ENCODE measurements at regions not wholly inside any gene's neighbourhood (a gene's known extent, or its start where the extent isn't known, plus 50 kb on each side); places are given as distances from the start of the nearest gene placed in this dataset.

DNA sequence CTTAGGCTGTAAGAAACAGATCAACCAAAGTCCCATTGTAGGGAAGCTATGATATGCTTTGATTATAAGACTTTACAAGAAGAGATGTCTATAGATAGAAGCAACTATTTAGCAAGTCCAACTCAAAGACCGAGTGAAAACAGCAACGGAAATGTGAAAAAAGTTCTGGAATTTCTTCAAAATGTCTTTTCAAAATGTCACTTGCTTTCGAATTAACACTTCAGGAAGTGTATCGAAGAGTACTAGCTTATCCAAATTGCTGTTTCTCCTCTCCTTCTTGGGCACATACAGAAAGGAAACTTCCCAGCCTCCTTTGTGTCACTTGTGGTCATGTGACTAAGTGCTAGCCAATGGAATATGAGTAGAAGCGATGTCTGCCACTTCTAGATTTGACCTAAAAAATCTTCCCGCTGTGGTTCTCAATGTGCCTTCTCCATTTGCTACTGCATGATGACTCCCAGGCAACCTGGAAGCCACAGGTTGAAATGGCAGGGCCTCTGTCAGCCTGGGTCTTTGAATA, 89.9 kb downstream of the TSEN15 start:
- no peak for DNase-seq (ENCODE audit: low spot score)

DNA sequence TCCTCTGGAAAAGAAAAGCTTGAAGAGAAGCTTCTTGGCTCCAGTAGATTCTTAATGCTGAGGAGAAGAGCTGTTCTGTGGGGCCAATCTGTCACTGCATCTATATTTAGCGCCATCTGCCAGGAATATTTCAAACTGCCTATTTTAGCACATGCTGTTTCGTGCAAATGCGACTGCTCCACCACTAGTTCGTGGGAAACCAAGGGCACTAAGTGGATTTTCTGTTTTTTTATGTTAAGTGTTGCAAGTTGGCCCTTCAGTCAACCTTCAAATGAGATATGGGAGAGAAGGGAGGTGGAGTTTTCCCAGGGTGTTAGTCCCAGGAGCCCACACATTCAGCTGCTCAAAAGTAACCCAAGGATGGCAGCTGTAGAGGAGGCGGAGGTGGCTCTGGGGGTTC, 91.9 kb downstream of the TSEN15 start:
- no peak for DNase-seq (ENCODE audit: low spot score)

- no peak for DNase-seq (ENCODE audit: low spot score)
Measured at GRCh38 chr1:184145083-184145482, 93.6 kb downstream of the TSEN15 start.

- no peak for DNase-seq (ENCODE audit: low spot score)
Measured at GRCh38 chr1:184146202-184146601, 94.7 kb downstream of the TSEN15 start.

DNA sequence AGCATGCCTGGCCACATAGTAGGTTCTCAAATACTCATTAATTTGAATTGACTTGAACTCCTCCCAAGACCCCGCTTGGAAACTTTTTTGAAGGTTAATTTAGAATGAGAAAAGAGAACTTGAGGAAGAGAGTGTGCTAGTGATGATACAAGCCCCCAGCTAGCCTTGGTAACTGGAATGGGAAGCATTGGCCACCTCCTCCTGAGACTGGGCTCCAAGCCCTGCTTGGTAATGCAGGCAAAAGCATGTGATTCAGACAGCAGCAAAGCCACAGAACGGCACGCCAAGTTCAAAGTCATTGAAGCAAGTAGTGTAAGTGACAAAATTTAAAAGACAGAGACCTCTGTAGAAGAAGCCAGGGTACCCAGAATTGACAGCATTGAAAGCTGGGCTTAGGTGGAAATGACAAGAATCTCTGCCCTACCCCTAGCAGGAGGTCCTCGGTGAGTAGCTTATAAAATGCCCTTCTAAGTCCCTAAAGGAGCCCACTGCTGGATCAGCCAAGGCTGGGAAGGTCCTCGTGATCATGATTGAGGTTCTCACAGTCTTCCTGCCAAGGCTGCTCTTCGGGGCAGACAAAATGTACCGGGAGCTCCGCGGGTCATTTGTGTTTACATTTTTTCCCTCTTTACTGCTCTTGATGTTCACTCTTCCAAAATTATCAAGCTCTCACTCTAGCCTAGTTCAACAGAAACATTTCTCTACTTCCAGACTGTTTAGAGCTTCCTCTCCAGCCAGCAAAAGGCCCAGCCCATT, 99.4 kb downstream of the TSEN15 start:
- DNase-seq (ENCODE audit: low spot score), result no peak

GRCh38 chr1:184152434-184152898, 100.9 kb downstream of the TSEN15 start:
- no peak for DNase-seq (ENCODE audit: low spot score)

DNA sequence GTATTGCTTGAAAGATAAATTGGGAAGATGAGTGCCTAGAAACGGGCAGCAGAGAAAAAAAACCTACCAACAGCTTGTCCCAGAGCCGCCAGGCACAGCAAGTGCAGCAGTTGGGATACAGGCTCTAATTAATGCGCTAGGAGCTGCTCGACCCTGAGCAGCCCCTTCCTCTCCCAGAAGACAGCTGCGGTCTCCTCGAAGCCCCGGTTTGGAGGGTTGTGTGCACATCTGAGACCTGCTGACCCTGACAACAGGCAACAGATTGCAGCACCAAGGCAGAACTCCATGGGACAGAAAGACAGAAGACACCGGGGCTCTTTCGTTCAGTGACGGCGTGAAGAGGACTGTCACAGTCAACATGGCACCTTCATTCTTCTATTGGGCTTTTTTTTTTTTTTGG, 101.4 kb downstream of the TSEN15 start:
- no peak for DNase-seq (ENCODE audit: low spot score)

- DNase-seq (ENCODE audit: low spot score), result no peak
Measured at GRCh38 chr1:184153731-184154130, 102.2 kb downstream of the TSEN15 start.

DNA sequence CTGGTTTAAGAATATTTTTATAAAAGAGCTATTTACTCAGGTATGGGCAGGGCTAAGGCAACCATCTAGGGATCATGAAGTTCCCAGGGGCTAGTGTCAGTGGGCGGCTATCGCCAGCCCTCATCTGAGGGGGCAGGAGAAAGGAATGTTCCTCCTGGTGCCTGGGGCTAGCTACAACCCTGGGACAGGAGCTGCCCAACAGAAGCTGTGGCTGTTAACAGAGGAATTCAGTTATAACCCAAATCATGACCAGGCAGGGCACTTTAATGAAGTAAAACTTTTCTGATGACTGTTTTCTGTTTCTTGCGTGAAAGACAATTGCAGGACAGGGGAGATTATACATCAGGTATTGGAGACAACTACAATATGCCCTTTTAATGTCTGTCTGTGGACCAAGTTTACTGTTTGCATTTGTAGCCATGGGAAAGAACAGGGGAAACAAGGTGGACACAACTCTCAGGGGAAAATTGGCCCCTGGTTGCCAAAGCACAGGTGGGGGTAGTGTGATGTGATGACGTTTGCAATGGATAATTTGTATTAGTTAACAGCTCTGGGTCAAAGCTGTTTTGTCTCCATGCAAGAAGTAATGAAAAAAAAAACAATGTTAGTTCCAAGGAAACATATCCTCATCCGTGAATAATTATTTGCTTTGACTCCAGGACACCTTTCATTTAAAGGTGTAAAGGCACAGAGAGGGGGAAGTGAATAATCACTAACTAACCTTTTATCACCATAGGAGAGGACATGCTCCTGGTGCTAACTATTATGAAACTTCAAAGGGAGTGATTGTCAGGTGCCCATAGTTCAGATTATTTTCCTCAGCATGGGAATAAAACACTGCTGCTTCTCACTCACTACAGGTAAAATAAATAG, 105.2 kb downstream of the TSEN15 start:
- DNase-seq (ENCODE audit: low spot score), result no peak

DNA sequence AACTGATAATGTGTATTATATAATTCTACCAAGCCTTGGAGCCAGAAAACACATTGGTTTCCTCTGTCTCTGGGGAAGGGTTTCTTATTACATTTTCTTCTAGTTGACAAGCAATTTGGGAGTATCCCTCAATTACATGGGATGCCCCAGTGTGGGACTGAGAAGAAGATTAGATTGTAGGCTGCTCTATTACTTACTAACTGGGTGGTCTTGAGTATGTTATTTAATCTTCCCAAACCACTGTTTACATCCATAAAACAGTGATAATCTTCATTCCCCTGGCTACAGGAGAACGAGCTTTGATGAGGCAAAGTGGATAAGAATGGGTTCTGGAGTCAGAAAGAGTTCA, 105.8 kb downstream of the TSEN15 start:
- no peak for DNase-seq (ENCODE audit: low spot score)

GRCh38 chr1:184158896-184159681, 107.6 kb downstream of the TSEN15 start:
- no peak for DNase-seq (ENCODE audit: low spot score)

- DNase-seq (ENCODE audit: low spot score), result no peak
Measured at GRCh38 chr1:184160236-184160635, 108.7 kb downstream of the TSEN15 start.

DNA sequence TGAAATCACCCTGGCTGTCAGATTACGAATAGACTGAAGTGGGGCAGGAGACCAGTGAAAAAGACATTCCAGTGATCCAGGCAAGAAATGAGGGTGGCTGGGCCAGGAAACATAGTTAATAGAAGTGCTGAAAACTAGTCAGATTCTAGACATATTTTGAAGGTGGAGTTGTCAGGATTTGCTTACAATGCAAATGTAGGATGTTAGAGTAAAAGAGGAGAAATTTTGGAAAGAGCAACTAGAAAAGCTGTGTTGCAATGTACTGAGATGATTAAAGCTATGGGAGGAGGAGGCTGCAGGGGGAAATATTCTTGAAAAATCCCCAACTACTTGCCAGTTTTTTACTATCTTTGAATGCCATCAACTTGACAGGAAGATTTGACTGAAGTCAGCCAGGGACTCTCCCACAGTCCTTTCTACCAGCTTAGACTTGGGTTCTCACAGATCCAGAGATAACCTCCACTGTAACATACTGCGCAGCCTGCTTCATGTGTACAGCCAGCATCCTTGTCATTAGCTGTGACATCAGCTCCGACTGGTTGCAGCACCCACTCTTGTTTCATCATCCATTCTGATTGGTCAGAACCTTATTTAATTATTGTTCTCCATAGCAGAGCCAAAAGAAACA, 109.7 kb downstream of the TSEN15 start:
- DNase-seq (ENCODE audit: low spot score), result no peak

GRCh38 chr1:184162281-184162680, 110.8 kb downstream of the TSEN15 start:
- no peak for DNase-seq (ENCODE audit: low spot score)

DNA sequence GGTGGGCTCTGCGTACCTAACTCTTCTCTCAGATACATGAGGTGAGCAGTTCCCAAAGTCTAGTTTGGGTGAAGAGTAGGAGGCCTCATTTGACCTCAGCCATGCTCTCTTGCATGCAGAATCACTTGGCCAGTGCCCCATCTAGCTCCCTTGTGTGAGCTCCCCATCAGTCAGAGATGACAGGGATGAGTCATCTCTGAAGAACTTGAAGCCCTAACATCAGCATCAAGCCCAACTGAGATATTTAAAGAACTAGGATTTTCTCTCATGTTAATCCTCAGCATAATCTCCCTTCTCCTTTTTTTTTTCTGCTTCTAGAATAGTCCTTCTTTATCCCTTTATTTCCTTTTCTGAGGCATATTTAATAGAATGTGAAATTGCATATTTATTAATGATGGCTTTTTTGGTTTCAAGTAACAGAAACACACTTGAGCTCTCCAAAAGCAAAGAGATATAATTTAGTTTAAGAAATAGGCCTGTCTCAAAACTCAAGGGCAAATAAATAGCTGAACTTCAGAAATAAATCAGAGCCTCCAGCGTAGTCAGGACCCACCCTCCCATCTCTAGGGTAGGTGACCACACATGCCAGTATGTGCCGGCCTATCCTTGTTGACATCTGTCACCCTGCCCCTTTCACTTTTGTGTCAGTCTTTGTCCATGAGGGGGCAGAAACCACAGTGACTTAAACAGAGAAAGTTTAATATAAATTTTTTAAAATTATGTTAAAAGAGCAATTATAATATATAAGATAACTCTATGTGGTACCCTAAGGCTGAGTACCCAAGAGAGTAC, 112.3 kb downstream of the TSEN15 start:
- DNase-seq (ENCODE audit: low spot score), result peak; percentile 23

DNA sequence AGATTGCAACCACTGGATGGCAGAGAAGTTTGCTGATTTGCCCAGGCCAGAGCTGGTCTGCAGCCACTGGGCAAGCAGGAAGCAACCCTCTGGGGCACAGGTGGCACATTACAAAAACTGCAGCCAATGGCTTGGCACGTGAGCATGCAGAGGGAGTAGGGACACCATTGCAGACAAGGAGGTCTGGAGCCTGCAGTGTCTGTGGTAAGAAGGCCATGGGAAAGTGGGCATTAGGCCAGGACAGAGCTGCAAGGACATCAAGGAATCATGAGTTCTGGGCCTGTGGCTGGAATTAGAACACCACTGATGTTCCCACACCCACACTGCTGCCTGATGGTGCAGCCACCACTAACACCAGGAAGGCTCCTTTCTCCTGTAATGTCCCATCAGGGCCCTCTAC, 113.0 kb downstream of the TSEN15 start:
- DNase-seq (ENCODE audit: low spot score), result no peak

GRCh38 chr1:184166485-184166884, 115.0 kb downstream of the TSEN15 start:
- DNase-seq (ENCODE audit: low spot score), result no peak

DNA sequence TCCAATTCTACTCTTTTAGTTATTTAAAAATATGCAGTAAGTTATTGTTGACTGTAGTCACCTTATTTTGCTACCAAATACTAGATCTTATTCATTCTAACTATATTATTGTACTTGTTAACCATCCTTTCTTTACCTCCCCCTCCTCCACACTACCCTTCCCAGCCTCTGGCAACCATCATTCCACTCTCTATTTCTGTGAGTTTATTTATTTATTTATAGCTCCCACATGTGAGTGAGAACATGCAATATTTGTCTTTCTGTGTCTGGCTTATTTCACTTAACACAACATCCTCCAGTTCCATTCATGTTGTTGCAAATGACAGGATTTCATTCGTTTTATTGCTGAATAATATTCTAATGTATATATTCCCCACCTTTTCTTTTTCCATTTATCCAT, 115.8 kb downstream of the TSEN15 start:
- DNase-seq (ENCODE audit: low spot score), result no peak

GRCh38 chr1:184170719-184171118, 119.2 kb downstream of the TSEN15 start:
- no peak for DNase-seq (ENCODE audit: low spot score)

DNA sequence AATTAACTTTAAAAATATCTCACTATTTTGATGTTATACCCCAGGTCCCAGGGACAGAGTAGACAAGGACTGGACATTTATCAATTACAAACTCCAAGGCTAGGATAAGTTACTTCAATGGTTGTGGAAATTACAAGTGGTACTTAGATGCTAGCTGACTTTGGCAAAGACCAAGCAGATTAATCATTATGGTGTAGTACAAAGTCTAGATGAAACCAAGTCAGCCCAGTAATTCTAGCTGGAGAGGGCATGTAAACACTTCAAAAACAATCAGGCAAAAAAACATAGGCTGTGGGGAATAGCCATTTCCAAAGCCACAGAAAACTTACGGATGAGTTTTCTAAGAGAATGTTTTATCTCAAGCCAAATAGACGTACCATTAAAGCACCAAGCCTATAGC, 124.5 kb downstream of the TSEN15 start:
- DNase-seq (ENCODE audit: low spot score), result no peak

GRCh38 chr1:184181044-184181443, 129.5 kb downstream of the TSEN15 start:
- no peak for DNase-seq (ENCODE audit: low spot score)
